HG02973 (cell line): ENCODE measurements at regions not wholly inside any gene's neighbourhood (a gene's known extent, or its start where the extent isn't known, plus 50 kb on each side); places are given as distances from the start of the nearest gene placed in this dataset.

Experiments used
- ATAC-seq: cut with Tn5 transposase; IDR thresholded peaks from one replicate; pipeline ENCODE4 v1.9.1; 2021; ENCODE audit warnings: moderate library complexity; ENCODE audit not compliant: unreplicated experiment

DNA sequence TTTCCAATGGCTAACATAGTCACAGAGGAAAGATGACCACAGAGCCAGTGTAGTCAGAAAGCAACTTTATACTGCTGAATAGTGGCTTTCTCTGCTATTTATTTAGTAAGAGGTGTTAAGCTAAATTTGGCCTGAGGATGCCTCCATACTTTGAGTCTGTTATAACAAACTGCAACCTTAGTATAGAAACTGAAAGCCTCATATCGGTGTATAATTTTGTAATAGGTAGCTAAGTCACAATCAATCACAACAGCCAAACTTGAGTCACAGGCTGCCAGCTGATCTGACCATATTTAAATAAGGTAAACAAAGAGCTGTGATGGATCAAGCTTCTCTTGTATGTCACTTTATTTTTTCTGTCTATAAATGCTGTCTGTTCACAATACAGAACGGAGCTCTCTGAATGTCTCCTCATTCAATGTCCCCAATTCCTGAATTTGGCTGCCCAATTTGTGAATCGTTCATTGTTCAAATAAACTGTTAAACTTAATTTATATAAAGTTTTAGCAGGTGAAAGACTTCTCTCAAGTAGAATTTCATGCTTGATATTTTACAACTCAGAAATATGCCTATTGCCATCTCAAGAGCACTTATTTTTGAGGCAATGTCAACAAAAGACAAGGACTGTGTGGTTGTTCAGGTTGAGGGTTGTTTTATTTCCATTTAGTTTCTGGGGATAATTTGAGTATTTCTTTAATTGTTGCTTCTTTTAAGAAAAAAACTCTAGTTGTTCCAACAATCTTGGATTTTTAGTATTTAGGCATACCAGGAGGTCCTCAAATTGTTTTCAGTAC is 339.7 kb upstream of the B3GALT2 start:
- ATAC-seq: peak; percentile 90

DNA sequence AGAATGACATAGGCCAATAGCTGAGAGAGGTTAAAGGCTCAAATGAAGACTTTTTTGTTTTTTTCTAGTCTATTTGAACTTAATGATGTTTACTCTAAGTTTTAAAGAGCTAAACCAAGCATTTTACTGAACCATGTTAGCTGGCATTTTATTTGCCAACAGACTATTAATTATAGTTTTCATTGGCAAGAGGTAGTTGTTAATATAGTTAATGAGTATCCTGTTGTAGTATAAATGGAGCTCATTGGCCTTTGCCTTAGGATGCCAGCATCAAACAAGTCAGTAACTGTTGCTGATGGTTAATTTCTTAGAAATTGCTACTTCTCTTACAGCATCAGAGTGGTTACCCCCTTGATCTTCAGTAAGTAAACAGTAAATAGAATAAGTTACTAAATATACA is 339.0 kb upstream of the B3GALT2 start:
- ATAC-seq: no peak

DNA sequence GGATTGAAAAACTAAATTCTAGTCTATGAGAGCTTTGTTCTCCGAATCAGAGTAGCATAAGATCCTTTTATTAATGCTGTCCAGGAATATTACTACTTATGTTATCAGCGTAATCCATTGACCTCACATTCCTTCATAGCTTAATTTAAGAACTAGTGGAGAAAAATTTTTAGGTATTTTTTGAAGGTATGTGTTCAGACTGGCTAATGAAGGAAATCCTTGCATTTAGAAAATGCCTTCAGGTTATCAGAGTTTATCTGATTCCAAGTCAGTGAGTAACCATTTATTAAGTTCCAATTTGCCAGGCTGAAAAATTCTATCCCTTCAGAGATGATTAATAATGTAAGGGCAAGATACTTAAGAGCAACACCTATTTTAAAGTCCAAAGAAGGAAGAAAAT is 338.2 kb upstream of the B3GALT2 start:
- ATAC-seq: no peak

- no peak for ATAC-seq
These were observed 337.6 kb upstream of the B3GALT2 start for GRCh38 chr1:193524021-193524420.

DNA sequence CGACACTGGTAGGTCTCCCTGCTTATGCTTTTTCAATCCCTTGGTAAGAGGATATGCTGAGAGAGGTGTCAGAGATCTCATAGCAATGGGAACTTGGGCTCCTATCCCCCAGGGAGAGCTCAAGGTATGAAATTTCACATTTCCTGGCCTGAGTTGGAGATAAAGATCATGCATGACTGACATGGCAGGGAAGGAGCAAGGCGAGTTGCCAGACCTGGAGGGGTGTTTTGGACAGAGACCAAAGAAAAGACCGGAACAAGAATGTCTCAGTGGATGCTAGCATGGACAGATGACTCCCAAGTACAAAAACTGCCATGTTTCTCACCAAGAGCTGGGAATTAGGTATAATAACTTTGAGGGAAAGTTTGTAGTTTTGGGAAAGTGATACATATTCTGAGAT is 334.1 kb upstream of the B3GALT2 start:
- ATAC-seq: no peak

GRCh38 chr1:193519922-193520321 is 333.5 kb upstream of the B3GALT2 start:
- ATAC-seq: no peak

- ATAC-seq: no peak
These were observed 330.5 kb upstream of the B3GALT2 start for GRCh38 chr1:193516755-193517388.

DNA sequence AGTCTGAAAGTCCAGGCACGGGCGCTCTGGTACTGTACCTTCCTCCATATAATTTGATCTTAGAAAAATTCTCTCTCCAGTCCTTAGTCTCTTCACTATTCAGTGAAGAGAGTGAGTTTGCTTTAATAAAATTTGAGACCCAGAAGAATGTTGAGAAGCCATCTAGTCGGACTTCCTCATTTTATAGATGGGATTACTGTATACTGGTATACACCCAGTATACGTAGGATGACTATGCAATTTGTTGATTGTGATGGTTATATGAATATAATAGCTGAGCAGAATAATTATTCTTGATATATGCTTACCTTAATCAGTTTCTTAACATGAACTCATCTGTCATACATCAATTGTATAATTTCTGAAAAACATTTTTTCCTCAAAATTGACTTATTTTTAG is 328.0 kb upstream of the B3GALT2 start:
- no peak for ATAC-seq

- ATAC-seq: no peak
These were observed 326.6 kb upstream of the B3GALT2 start for GRCh38 chr1:193513032-193513431.

GRCh38 chr1:193504920-193505319 is 318.5 kb upstream of the B3GALT2 start:
- ATAC-seq: no peak

GRCh38 chr1:193498088-193498655 is 311.8 kb upstream of the B3GALT2 start:
- ATAC-seq: no peak

DNA sequence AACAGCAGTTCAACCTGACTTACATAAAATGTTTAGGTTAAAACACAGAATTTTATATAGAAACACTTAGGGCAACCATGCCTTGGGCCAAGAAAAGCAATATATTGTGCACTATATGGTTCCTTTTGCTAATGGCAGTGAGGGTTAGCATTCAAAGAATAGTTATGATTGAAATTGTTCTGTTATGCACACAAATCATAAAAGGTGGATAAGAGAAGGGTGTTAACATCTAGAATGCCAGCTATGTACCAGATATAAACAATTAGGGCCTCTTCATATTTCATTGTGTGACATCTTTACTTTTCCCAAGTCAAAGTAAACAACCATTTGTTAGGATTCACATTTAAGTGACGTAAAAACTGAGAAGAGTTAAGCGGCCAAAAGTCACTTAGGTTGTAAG is 308.0 kb upstream of the B3GALT2 start:
- no peak for ATAC-seq

GRCh38 chr1:193489191-193489590 is 302.8 kb upstream of the B3GALT2 start:
- ATAC-seq: no peak

DNA sequence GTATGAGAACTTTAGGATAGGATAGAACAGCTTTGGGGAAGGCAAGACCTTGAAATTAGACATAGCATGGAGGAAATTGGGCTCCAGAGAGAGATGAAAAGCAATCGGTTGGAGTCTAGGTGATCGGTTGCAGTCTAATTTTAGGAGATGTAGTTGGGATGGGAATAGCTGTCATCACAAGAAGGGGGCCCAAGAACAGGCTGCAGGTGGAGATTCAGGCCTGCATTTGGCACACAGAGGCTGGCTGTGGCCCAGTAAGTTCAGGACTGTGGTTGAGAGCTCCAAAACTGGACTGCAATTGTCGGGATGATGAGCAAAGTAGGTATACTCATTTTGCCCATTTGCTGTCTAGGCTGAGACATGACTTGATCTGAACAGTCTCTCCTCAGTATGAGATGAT is 301.3 kb upstream of the B3GALT2 start:
- no peak for ATAC-seq

GRCh38 chr1:193486671-193487229 is 300.3 kb upstream of the B3GALT2 start:
- ATAC-seq: no peak

DNA sequence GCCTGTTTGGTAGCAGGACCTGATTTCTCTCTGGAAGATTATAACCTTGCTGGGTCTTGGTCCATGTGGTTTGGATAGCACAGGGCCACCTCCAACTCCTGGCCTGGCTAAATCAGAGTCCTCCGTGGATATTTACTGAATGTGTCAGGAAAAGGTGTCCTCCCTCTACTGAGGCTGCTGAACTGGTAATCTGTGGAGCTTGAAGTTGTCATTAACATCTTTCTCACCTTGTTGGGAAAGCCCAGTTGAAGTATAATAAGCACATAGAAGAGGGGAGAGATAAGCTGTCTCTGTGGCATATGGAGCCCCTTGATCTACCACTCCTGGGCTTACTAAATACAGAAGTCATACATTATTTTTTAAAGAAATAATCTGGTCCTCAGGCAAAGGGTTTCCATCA is 294.3 kb upstream of the B3GALT2 start:
- ATAC-seq: no peak

GRCh38 chr1:193479187-193479586 is 292.8 kb upstream of the B3GALT2 start:
- ATAC-seq: peak; percentile 96

DNA sequence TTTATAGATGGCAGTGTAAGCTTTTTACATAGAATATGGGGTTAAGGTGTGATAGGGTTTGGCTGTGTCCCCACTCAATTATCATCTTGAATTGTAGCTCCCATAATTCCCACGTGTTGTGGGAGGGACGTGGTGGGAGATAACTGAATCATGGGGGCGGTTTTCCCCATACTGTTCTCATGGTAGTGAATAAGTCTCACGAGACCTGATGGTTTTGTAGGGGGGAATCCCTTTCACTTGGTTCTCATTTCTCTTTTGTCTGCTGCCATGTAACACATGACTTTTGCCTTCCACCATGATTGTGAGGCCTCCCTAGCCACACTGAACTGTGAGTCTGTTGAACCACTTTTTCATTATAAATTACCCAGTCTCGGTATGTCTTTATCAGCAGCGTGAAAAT is 290.3 kb upstream of the B3GALT2 start:
- no peak for ATAC-seq

GRCh38 chr1:193473932-193474331 is 287.5 kb upstream of the B3GALT2 start:
- no peak for ATAC-seq

- ATAC-seq: no peak
These were observed 286.5 kb upstream of the B3GALT2 start for GRCh38 chr1:193472838-193473398.

DNA sequence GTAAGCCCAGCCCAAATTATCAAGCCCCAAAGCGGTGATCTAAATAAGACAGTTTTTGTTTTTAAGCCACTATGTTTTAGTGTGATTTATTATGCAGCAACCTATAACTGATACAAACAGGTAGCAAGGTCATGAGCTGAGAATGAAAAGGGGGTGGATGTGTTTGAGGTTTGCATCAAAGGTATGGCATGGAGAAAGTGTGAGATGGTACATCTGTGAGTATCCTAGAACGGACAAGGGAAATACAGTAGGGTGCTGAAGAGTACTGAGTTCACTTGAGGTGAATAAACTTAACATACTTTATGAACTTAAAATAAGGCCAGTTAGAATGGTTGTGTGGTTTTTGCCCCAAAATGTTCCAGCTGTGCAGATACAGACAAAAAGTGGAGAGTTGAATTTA is 286.0 kb upstream of the B3GALT2 start:
- ATAC-seq: no peak

DNA sequence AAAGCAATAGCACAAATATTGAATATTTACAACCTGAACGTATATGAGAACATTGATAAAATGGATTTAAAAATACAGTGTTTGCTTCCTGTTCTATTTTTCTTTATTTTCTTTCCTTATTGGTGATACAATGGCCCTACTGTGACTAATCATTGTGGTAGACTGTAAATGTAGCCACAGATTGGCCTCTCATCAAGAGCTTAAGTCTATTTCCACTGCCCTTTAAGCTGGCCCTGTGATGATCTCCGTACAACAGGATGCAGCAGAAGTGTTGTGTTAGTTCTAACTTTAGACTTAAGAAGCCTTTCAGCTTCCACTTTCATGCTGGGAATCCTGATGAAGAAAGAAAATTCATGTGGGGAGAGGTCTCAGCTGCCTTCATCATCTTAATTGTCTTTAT is 285.6 kb upstream of the B3GALT2 start:
- no peak for ATAC-seq
